ENCODE measurements at regions not wholly inside any gene's neighbourhood (a gene's known extent, or its start where the extent isn't known, plus 50 kb on each side); places are given as distances from the start of the nearest gene placed in this dataset.

- no peak for ATAC-seq
- TF ChIP-seq CSDC2 (CRISPR knock-in tag; IDR thresholded peaks at IDR 0.05) (no peak), ARNTL (CRISPR knock-in tag; IDR thresholded peaks at IDR 0.05; ENCODE audit: borderline replicate concordance, low read depth) (no peak), SNAI2 (CRISPR knock-in tag; IDR thresholded peaks at IDR 0.05) (no peak), TOX (CRISPR knock-in tag; IDR thresholded peaks at IDR 0.05; ENCODE audit: borderline replicate concordance) (no peak), ZNF8 (CRISPR knock-in tag; IDR thresholded peaks at IDR 0.05) (no peak), ISL1 (CRISPR knock-in tag; IDR thresholded peaks at IDR 0.05) (no peak), TCF4 (CRISPR knock-in tag; IDR thresholded peaks at IDR 0.05; ENCODE audit: borderline replicate concordance) (no peak), BACH2 (CRISPR knock-in tag; IDR thresholded peaks at IDR 0.05; ENCODE audit: borderline replicate concordance) (no peak), RARB (CRISPR knock-in tag; IDR thresholded peaks at IDR 0.05) (no peak)
These were observed 62.0 kb upstream of the FREM3 start for GRCh38 chr4:143762511-143762910.

All from SK-N-SH treated with all-trans-retinoic acid at 6 μM for 48 hours (cell line).